HG03439 (cell line): ENCODE measurements at regions not wholly inside any gene's neighbourhood (a gene's known extent, or its start where the extent isn't known, plus 50 kb on each side); places are given as distances from the start of the nearest gene placed in this dataset.

Source experiments
- ATAC-seq: cut with Tn5 transposase; IDR thresholded peaks from one replicate; pipeline ENCODE4 v1.9.1; 2021; ENCODE audit warnings: mild to moderate bottlenecking, moderate library complexity; ENCODE audit not compliant: unreplicated experiment

- no peak for ATAC-seq
Measured at GRCh38 chr13:75135325-75135825, 346.6 kb downstream of the TBC1D4 start.

GRCh38 chr13:75132701-75133695 lies 349.0 kb downstream of the TBC1D4 start:
- ATAC-seq, result no peak

- ATAC-seq, result no peak
Measured at GRCh38 chr13:75129331-75129730, 352.6 kb downstream of the TBC1D4 start.

GRCh38 chr13:75124415-75124814 lies 357.6 kb downstream of the TBC1D4 start:
- ATAC-seq, result no peak

- ATAC-seq, result no peak
Measured at GRCh38 chr13:75123428-75123827, 358.5 kb downstream of the TBC1D4 start.

- ATAC-seq, result no peak
Measured at GRCh38 chr13:75120085-75120484, 361.9 kb downstream of the TBC1D4 start.

GRCh38 chr13:75115171-75115570 lies 366.8 kb downstream of the TBC1D4 start:
- no peak for ATAC-seq

GRCh38 chr13:75103976-75104375 lies 378.0 kb downstream of the TBC1D4 start:
- ATAC-seq, result no peak

GRCh38 chr13:75102001-75102716 lies 379.8 kb downstream of the TBC1D4 start:
- ATAC-seq, result no peak

- no peak for ATAC-seq
Measured at GRCh38 chr13:75101348-75101747, 380.6 kb downstream of the TBC1D4 start.

- ATAC-seq, result no peak
Measured at GRCh38 chr13:75092143-75092542, 389.8 kb downstream of the TBC1D4 start.

GRCh38 chr13:75091718-75092117 lies 390.3 kb downstream of the TBC1D4 start:
- ATAC-seq, result no peak

GRCh38 chr13:75090872-75091615 lies 390.9 kb downstream of the TBC1D4 start:
- no peak for ATAC-seq

GRCh38 chr13:75088915-75089314 lies 393.1 kb downstream of the TBC1D4 start:
- no peak for ATAC-seq

GRCh38 chr13:75079226-75079625 lies 402.7 kb downstream of the TBC1D4 start:
- ATAC-seq, result no peak

GRCh38 chr13:75076476-75076875 lies 405.5 kb downstream of the TBC1D4 start:
- ATAC-seq, result no peak

- ATAC-seq, result no peak
Measured at GRCh38 chr13:75073786-75074185, 408.2 kb downstream of the TBC1D4 start.

- no peak for ATAC-seq
Measured at GRCh38 chr13:75072891-75073290, 409.1 kb downstream of the TBC1D4 start.

- no peak for ATAC-seq
Measured at GRCh38 chr13:75072368-75072767, 409.6 kb downstream of the TBC1D4 start.

- no peak for ATAC-seq
Measured at GRCh38 chr13:75071796-75072195, 410.2 kb downstream of the TBC1D4 start.

GRCh38 chr13:75071395-75071794 lies 410.6 kb downstream of the TBC1D4 start:
- no peak for ATAC-seq
